ENCODE measurements at regions not wholly inside any gene's neighbourhood (a gene's known extent, or its start where the extent isn't known, plus 50 kb on each side); places are given as distances from the start of the nearest gene placed in this dataset.
"Not testable (repeated sequence)": the region's sequence is repeated elsewhere in the genome, so short reads cannot be mapped to it uniquely, and the experiment has no call there.

DNA sequence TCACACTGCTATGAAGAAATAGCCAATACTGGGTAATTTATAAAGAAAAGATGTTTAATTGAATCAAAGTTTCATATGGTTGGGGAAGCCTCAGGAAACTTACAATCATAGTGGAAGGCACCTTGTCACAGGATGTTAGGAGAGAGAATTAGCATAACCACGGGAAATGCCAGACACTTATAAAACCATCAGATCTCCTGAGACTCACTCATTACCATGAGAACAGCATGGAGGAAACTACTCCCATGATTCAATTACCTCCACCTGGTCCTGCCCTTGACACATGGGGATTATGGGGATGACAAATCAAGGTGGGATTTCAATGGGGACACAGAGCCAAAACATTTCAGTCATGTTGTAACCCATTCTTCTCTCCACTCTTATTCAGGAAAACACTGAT is 472.9 kb upstream of the FSIP2 start:
- no peak for DNase-seq (ENCODE audit: low read depth)

- DNase-seq (ENCODE audit: low read depth): no peak
These were observed 470.0 kb upstream of the FSIP2 start for GRCh38 chr2:185268651-185269050.

- no peak for DNase-seq (ENCODE audit: low read depth)
These were observed 463.7 kb upstream of the FSIP2 start for GRCh38 chr2:185274718-185275484.

GRCh38 chr2:185275979-185276378 is 462.6 kb upstream of the FSIP2 start:
- not testable (repeated sequence) for DNase-seq (ENCODE audit: low read depth)

- no peak for DNase-seq (ENCODE audit: low read depth)
These were observed 459.8 kb upstream of the FSIP2 start for GRCh38 chr2:185278761-185279160.

- DNase-seq (ENCODE audit: low read depth): no peak
These were observed 458.6 kb upstream of the FSIP2 start for GRCh38 chr2:185279999-185280398.

DNA sequence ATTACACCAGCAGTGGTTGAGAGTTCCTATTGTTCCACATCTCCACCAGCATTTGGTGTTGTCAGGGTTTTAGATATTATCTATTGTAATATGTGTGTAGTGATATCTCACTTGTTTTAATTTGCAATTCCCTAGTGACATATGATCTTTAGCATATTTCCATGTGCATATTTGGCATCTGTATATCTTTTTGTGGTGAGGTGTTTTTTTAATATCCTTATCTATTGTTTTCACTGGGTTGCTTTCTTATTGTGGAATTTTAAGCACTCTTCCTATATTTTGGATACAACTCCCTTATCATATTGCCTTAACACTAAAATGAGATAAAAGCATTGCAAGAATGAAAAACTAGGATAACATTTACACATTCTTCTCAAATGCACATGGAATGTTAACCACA is 453.9 kb upstream of the FSIP2 start:
- no peak for DNase-seq (ENCODE audit: low read depth)

DNA sequence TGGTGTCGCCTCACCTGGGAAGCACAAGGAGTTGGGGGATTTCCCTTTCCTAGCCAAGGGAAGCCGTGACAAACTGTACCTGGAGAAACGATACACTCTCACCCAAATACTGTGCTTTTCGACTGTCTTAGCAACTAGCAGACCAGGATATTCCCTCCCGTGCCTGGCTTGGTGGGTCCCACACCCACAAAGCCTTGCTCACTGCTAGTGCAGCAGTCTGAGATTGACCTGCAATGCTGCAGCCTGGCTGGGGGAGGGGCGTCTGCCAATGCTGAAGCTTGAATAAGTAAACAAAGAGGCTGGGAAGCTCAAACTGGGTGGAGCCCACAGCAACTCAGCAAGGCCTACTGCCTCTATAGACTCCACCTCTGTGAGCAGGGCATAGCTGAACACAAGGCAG is 448.6 kb upstream of the FSIP2 start:
- not testable (repeated sequence) for DNase-seq (ENCODE audit: low read depth)

GRCh38 chr2:185291035-185291647 is 447.5 kb upstream of the FSIP2 start:
- no peak for DNase-seq (ENCODE audit: low read depth)

GRCh38 chr2:185299867-185300266 is 438.7 kb upstream of the FSIP2 start:
- DNase-seq (ENCODE audit: low read depth): no peak

GRCh38 chr2:185306119-185306518 is 432.5 kb upstream of the FSIP2 start:
- DNase-seq (ENCODE audit: low read depth): no peak

DNA sequence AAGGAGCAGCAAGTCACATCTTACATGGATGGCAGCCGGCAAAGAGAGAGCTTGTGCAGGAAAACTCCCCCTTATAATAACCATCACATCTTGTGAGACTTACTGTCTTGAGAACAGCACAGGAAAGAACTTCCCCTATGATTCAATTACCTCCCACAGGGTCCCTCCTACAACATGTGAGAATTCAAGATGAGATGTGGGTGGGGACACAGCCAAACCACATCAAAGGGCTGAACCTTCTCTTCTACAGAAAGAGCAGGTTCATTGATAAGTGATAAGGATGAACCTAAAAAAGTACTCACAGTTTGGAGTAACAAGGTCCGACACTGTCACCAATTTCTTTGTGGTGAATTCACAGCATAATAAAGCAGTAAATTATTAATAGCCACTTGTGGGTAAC is 422.2 kb upstream of the FSIP2 start:
- DNase-seq (ENCODE audit: low read depth): no peak

DNA sequence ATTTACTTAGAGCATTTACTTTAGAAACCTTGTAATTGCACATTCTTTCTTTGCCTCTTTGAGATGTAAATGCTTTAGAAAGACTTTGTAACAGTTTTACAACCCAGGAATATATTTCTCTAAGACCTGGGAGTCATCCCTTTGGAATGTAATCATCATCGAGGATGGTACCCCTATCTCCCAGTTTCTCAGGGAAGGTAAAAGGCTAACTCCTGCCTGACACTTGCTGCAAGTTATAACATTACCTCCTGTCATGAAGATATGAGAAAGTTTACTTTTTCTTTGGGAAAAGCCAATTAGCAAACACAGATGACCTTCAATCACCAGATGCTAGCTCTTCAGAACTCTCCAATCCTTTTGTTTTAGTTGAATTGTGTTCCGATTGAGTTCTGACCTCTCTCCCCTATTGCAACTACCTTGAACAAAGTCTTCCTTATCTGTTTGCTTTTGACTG is 420.3 kb upstream of the FSIP2 start:
- no peak for DNase-seq (ENCODE audit: low read depth)

DNA sequence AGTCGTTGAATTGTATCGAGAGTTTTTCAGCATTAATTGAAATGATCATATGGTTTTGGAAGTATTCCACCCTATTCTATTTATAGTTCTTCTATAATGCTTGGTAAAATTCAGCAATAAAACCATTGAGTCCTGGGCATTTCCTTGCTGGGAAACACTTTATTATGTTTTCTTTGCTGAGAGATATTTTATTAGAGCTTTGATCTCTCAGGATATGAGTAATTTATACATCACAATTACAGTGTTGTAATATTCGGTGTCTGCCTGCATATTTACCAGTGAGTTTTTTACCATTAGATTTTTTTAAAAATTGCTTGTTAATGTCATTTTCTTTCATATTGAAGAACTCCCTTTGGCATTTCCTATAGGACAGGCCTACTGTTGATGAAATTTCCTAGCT is 402.7 kb upstream of the FSIP2 start:
- no peak for DNase-seq (ENCODE audit: low read depth)

GRCh38 chr2:185337033-185337432 is 401.6 kb upstream of the FSIP2 start:
- no peak for DNase-seq (ENCODE audit: low read depth)

GRCh38 chr2:185338104-185338503 is 400.5 kb upstream of the FSIP2 start:
- no peak for DNase-seq (ENCODE audit: low read depth)

- DNase-seq (ENCODE audit: low read depth): no peak
These were observed 391.2 kb upstream of the FSIP2 start for GRCh38 chr2:185347445-185347844.

GRCh38 chr2:185360776-185361175 is 377.8 kb upstream of the FSIP2 start:
- DNase-seq (ENCODE audit: low read depth): no peak

DNA sequence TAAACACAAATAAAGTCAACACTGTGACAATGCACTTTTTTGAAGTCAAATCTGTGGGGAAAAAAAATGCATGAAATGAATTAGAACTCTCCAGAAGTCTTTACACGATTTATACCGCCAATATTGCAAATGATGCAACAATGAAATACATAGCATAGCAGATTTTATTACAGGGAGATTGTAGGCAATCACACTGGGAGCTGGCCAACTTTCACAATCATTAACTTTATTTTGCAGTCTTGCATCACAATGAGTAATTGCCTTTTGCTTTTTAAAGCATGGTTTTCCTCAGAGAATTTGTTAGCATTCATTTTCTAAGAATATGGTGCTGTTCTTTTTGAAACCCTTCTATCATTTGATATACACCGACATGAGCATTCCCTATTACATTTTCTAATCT is 366.4 kb upstream of the FSIP2 start:
- DNase-seq (ENCODE audit: low read depth): no peak

DNA sequence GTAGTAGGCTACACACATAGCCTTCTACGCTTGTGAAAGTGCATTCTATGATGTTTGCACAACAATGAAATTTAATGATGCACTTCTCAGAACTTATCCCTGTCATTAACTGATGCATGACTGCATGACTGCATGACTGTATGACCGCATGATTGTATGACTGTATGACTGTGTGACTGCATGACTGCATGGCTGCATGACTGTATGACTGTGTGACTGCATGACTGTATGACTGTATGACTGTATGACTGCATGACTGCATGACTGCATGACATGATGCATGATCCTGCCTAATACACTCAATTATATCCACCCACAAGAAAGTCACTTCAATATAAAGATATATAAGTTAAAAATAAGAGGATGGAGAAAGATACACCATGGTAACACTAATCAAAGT is 365.4 kb upstream of the FSIP2 start:
- no peak for DNase-seq (ENCODE audit: low read depth)

GRCh38 chr2:185374878-185375277 is 363.7 kb upstream of the FSIP2 start:
- no peak for DNase-seq (ENCODE audit: low read depth)

DNA sequence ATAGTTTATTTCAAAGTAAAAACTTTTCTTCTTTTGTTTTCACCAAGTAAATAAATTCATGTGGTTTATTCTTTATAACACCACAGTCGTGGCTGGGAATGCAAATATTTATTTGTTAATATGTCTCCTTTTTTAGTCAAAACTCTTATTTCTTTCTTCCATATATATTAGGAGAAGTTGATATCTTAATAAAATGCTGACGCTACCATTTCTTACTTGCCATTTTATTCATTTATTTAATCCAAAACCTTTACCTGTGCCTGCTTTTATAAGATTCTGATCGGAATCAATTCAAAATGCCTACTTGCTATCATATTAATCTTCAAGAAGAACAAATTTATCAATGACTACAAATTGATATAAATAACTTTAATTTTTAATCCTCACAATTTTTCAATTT is 362.9 kb upstream of the FSIP2 start:
- no peak for DNase-seq (ENCODE audit: low read depth)

GRCh38 chr2:185381631-185382030 is 357.0 kb upstream of the FSIP2 start:
- no peak for DNase-seq (ENCODE audit: low read depth)

All from HS-27A (cell line).